ENCODE measurements at regions not wholly inside any gene's neighbourhood (a gene's known extent, or its start where the extent isn't known, plus 50 kb on each side); places are given as distances from the start of the nearest gene placed in this dataset.
"Not testable (repeated sequence)": the region's sequence is repeated elsewhere in the genome, so short reads cannot be mapped to it uniquely, and the experiment has no call there.

GRCh38 chr22:49721211-49721763 is 106.4 kb downstream of the BRD1 start:
- DNase-seq (ENCODE audit: low spot score), result no peak

GRCh38 chr22:49720279-49720959 is 107.3 kb downstream of the BRD1 start:
- no peak for DNase-seq (ENCODE audit: low spot score)

- no peak for DNase-seq (ENCODE audit: low spot score)
Measured at GRCh38 chr22:49719046-49719445, 108.6 kb downstream of the BRD1 start.

- no peak for DNase-seq (ENCODE audit: low spot score)
Measured at GRCh38 chr22:49718396-49718795, 109.3 kb downstream of the BRD1 start.

DNA sequence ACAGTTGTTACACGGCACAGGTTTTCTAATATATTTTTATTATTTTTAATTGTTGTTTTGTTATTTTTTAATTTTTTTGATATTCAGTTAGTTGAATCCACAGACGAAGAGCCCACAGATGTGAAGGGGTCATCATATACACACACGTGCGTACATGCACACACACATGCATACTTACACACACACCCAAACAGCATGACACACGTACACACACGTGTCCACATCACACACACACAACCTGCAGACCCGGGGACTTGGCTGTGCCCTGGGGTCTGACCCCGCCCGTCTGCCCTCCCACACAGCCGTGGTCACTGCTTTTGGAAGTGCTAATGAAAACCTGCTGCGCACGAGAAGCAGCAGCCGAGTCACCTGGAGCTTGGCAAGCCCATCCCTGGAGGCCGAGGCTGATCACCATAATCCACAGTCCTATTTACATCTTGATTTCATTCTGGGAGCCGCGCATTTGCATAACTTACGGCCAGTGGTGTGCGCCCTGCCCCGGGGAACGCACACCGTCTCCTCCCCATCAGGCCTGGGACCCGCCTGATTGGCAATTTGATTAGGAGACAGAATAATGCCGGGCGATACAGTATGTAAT is 110.3 kb downstream of the BRD1 start:
- no peak for DNase-seq (ENCODE audit: low spot score)

DNA sequence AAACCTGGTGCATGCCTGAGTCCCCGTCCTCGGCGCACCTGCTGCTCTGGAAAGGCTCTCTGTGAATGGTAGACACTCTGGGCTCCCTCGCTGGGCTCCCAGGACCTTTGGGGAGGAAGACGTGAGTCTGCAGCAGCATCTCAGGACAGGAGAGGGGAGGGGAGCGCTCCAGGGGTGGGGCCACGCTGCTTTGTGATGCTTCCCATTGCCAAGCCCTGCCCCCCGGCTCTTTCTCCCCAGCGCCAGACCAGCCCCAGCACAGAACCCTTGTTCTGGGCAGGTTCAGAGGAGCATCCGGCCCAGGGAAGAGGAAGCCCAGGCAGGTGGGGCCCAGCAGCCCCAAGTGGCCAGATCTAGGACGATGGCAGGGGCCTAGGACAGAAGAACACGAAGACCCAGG is 111.2 kb downstream of the BRD1 start:
- DNase-seq (ENCODE audit: low spot score), result no peak

DNA sequence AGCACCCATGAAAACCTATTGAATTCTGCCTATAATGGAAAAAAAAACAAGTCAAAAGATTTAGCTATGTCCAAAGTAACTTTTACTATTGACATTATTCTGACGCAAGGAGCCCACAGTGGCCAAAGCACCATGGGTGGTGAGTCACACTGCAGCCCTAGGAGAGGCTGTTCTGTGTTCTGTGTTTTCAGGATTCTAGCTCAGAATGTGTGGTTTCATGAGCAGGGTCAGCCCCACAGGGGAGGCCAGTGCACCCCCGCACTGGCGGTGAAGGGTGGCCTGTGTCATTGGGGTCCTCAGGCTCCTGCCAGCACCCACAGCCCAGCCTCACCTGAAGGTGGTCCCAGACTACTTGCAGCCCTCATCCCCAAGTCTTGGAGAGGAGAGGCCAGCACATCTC is 112.2 kb downstream of the BRD1 start:
- no peak for DNase-seq (ENCODE audit: low spot score)

- DNase-seq (ENCODE audit: low spot score), result no peak
Measured at GRCh38 chr22:49713003-49713402, 114.7 kb downstream of the BRD1 start.

- no peak for DNase-seq (ENCODE audit: low spot score)
Measured at GRCh38 chr22:49712195-49712791, 115.4 kb downstream of the BRD1 start.

GRCh38 chr22:49710746-49711145 is 116.9 kb downstream of the BRD1 start:
- no peak for DNase-seq (ENCODE audit: low spot score)

DNA sequence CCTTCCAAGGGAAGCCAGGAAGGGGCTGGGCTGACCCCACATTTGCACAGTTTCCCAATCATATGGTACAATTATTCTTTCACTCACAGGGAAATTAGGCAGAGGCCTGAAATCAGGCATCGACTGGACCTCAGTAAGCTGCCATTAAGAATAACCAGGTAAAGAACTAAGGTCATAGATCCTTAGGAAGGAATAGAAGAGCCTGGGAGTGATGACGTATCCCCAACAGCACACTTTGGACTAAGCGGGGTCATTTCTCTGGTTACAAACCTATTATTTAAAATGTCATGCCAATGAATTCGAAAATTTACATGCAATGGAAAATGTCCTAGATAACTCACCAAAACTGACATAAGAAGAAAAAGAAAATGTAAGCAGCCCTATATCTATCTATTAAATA is 118.2 kb downstream of the BRD1 start:
- DNase-seq (ENCODE audit: low spot score), result no peak

DNA sequence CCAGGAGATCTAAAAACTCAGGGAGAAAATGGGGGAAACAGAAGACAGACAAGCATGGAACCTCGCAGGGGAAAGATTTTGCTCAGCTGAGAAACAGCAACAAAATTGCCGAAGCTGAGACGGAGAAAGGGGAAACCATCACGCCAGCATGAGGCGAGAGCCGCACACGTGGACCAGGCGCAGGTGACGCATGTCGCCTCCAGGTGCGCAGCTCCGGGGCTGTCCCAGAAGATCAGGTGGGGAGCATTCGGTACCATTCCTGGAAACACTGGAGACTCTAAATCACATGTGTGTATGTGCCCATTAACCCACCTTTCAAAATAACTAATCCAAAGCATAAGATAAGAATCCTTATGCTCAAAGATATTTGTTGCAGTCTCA is 121.7 kb downstream of the BRD1 start:
- DNase-seq (ENCODE audit: low spot score), result no peak

DNA sequence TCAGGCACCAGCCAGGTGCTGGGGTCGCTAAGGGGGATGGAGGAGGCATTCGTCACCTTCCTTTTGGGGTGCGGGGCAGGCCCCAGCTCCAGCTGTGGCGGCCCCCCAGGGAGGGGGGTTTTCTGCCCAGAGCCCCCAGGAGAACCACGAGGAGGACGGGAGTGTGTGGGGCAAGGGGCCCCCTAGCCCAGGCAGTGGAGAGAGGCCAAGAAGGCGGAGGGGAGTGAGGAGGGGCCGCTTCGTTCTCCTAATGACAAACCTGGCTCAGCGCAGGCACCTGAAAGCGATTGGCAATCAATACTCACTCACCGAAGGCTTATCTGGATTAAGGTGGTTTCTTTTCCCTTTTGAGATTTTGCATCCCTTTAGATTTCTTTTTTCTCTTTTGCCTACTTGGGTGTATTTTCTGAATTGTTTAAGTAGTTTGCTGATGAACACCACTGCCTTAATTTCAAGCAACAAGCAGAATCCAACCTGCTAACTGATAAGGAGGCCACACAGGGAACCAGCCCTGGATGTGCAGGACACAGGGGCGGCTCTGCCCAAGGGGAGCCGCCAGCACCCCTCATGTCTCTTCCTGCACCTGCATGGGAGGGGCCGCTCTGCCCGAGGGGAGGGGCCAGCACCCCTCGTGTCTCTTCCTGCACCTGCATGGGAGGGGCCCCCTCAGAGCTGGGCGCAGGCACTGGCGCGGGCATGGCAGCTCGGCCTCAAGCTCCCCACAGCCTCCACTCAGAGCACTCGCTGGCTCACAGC is 122.3 kb downstream of the BRD1 start:
- DNase-seq (ENCODE audit: low spot score), result no peak

- DNase-seq (ENCODE audit: low spot score), result no peak
Measured at GRCh38 chr22:49704345-49705215, 123.1 kb downstream of the BRD1 start.

DNA sequence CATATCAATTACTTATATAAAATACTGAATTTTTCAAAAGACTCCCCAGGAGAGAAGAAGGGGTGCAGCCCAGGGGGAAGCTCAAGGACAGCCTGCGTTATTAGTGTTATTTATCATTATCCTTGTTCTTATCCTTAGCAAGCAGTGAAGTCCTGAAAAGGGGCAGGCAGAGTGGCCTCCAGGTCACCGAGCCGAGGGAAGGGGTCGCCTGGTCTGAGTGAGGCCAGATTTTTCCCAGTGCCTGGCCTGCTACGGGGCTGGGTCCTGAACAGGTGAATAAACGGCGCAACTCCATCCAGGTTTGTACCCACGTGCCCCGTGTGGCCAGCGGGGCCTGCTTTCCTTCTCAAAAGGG is 123.7 kb downstream of the BRD1 start:
- no peak for DNase-seq (ENCODE audit: low spot score)

DNA sequence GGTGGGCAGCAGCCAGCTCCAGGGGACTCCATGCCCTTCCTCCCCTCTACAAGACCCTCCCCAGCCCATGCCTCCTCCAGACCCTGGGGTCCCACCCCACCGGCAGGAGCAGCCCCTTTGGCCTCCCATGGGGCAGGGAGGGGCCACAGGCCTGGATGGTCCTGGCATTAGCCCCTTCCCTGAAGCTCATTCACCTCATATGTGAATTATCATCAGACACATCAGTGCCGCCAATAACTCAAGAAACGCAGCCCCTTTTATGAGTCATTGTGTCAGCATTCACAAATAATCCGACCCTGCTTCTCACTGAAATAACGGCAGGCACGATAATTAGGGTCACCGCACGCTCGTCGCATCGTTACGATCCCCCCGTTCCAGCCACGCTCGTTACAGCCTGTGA is 124.2 kb downstream of the BRD1 start:
- DNase-seq (ENCODE audit: low spot score), result no peak

DNA sequence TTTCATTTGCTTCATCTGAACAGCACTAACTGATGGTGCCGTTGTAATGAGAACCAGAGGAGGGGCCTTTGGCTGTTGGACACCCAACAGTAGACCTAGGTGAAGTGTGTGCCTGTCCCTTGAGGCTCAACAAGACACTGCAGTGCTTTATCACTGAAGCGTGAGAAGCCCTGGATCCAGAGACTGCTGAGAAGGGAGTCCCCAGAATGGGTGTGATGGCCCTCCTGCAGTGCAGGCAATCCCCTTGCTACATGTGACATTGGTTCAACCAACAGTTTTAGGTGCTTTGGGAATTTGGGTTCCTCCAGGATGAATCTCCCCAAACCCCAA is 125.6 kb downstream of the BRD1 start:
- DNase-seq (ENCODE audit: low spot score), result no peak

DNA sequence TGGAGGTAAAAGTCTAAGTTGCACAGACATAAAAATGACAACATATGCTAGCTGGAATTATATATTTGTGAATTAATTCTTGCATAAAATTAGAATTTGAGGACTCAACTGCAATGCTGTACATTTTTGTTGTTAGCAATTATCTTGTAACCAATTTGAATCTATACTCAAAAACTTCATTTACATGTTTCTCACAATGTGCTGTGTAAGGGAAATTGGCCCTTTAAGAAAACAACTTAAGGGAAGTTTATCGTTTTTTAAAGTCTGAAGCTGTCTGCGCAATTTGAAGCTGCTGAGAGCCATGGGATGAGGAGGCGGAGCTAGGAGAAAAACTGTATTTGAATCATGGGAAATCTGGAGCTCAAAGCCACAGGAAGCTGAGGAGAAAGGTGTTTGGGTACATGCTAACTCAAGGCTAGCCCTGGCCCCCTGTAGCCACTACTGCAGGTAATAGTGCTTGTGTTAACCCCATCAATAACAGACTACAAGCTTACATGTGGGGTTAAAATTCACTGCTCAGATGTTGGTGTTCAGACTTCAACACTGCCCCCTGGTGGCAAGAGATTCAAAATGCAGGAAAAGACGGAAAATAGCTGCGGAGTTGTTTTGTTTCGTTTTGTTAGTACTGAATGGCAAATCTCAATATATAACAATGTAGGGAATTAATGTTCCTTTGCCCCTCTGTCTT is 126.1 kb downstream of the BRD1 start:
- DNase-seq (ENCODE audit: low spot score), result no peak

GRCh38 chr22:49699928-49700498 is 127.7 kb downstream of the BRD1 start:
- DNase-seq (ENCODE audit: low spot score), result no peak

GRCh38 chr22:49699476-49699875 is 128.2 kb downstream of the BRD1 start:
- DNase-seq (ENCODE audit: low spot score), result no peak

DNA sequence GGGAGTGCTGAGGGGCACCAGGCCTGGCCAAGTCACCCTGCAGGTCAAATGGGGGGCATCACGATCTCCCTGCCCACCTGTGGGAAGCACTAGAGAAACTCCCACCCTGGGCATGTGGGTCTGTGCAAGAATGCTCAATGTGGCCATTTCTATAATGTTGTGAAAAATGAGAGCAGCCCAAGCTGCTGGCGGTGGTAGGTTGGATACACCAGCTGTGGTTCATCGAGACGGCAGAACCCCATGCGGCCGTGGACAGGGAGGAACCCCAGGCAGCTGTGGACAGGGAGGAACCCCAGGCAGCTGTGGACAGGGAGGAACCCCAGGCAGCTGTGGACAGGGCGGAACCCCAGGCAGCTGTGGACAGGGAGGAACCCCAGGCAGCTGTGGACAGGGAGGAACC is 129.1 kb downstream of the BRD1 start:
- DNase-seq (ENCODE audit: low spot score), result not testable (repeated sequence)

All from SW480 (cell line).